ENCODE measurements at regions not wholly inside any gene's neighbourhood (a gene's known extent, or its start where the extent isn't known, plus 50 kb on each side); places are given as distances from the start of the nearest gene placed in this dataset.

DNA sequence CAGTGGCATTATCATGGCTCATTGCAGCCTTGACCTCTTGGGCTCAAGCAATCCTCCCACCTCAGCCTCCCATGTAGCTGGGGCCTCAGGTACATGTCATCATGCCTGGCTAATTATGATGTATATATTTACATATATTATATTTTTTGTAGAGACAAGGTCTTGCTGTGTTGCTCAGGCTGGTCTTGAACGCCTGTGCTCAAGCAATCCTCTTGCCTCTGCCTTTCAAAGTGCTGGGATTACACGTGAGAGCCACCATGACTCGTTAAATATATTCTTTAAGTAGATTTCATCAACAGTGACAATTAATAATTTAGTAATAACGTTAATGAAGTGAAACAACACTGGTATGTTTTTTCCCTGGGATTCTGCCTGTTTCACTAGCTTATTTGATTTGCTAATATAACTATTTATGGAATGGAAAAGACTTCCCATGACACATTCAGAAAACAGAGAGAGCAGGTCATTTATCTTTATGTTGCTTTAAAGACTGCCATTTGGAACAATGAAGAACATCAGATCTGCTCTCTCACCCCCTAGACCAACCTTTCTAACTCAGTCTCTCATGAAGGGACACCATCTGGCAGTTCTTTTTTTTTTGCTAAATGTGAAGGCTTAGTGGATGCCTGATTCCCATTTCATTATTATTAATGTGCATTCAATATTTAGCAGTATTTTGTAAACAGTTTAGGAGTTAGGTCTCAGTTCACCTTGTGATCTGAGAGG is 295.6 kb downstream of the KIF4B start:
- no peak overlapping the region for H2BK5ac ChIP-seq (ENCODE audit: low read depth, low read length, poor library complexity, severe bottlenecking)
- H4K91ac ChIP-seq (ENCODE audit: insufficient read depth, low read depth, low read length): no peak overlapping the region
- H3K4me1 ChIP-seq (ENCODE audit: control insufficient read depth, insufficient read depth, low read length): no peaks in the 10 kb centered on the region
- H3K14ac ChIP-seq (replicated peaks; ENCODE audit: low read depth, low read length): no peak overlapping the region
- intact Hi-C loops (cut with micrococcal nuclease) (no loop called here), in situ Hi-C loops (cut with MboI; ENCODE audit: low sequenced_read_pairs) (no loop called here), dilution Hi-C loops (cut with HindIII; ENCODE audit: low sequenced_read_pairs, unreplicated experiment) (no loop called here)
- H3K9me1 ChIP-seq (ENCODE audit: insufficient read depth, low read length): no peaks in the 10 kb centered on the region
- ChIA-PET CTCF (no interaction called here), POLR2A (ENCODE audit: unreplicated experiment) (no interaction called here)
- no peak overlapping the region for H2BK15ac ChIP-seq (ENCODE audit: low read depth, low read length)
- no peak overlapping the region for H3K27ac ChIP-seq (ENCODE audit: insufficient read depth, low read length)
- H2BK120ac ChIP-seq (ENCODE audit: low read depth, low read length): no peak overlapping the region
- no peak overlapping the region for H3K56ac ChIP-seq (ENCODE audit: extremely low read depth, insufficient read depth, low read length)
- no peak overlapping the region for H3K23ac ChIP-seq (ENCODE audit: low read depth, low read length)
- H3K4ac ChIP-seq (ENCODE audit: low read depth, low read length): no peak overlapping the region
- DNase-seq (no peak), ATAC-seq (ENCODE audit: low read depth) (no peak)
- H4K8ac ChIP-seq (ENCODE audit: low read depth in 2 of 2, low read length in 2 of 2): no peak overlapping the region
- H3K36me3 ChIP-seq (ENCODE audit: control insufficient read depth, insufficient read depth, low read length): no peaks in the 10 kb centered on the region
- no peaks in the 10 kb centered on the region for H3K27me3 ChIP-seq (ENCODE audit: control insufficient read depth, insufficient read depth, low read length)
- H3K79me1 ChIP-seq (ENCODE audit: low read depth in 1 of 2, low read length in 2 of 2): no peaks in the 10 kb centered on the region
- H2AK9ac ChIP-seq (replicated peaks; ENCODE audit: low read depth, low read length, poor library complexity): no peak overlapping the region
- TF ChIP-seq CEBPB (IDR thresholded peaks at IDR 0.05; ENCODE audit: low read depth, low read length): no peak
- TF ChIP-seq FOS (IDR thresholded peaks at IDR 0.05; ENCODE audit: low read depth, low read length): no peak
- no CpG with 5 or more reads among the region's 4 CpGs for WGBS, 2 experiments (ENCODE audit: extremely low coverage in 2 of 2, insufficient read length in 1 of 2)
- H2AK5ac ChIP-seq (ENCODE audit: low read depth, low read length): no peak overlapping the region
- no peak overlapping the region for H4K5ac ChIP-seq (ENCODE audit: low read depth, low read length)
- no peak overlapping the region for H3K4me3 ChIP-seq (ENCODE audit: insufficient read depth, low read depth, low read length)
- no peaks in the 10 kb centered on the region for H4K20me1 ChIP-seq (ENCODE audit: insufficient read depth, low read length)
- H3K9me3 ChIP-seq (ENCODE audit: control insufficient read depth, insufficient read depth, low read length): peaks cover 22% of the 10 kb centered on the region
- BruUV-seq (replicated peaks): no TSS peak
- no peak overlapping the region for H2BK20ac ChIP-seq (ENCODE audit: low read depth, low read length)
- no peak overlapping the region for H3K9ac ChIP-seq (ENCODE audit: low read depth, low read length)
- no peak overlapping the region for H2AFZ ChIP-seq (replicated peaks; ENCODE audit: low read length, poor library complexity)
- H3K4me2 ChIP-seq (ENCODE audit: low read depth, low read length): no peak overlapping the region
- no peak overlapping the region for H3K18ac ChIP-seq (ENCODE audit: low read depth, low read length)
